ENCODE measurements at regions not wholly inside any gene's neighbourhood (a gene's known extent, or its start where the extent isn't known, plus 50 kb on each side); places are given as distances from the start of the nearest gene placed in this dataset.

DNA sequence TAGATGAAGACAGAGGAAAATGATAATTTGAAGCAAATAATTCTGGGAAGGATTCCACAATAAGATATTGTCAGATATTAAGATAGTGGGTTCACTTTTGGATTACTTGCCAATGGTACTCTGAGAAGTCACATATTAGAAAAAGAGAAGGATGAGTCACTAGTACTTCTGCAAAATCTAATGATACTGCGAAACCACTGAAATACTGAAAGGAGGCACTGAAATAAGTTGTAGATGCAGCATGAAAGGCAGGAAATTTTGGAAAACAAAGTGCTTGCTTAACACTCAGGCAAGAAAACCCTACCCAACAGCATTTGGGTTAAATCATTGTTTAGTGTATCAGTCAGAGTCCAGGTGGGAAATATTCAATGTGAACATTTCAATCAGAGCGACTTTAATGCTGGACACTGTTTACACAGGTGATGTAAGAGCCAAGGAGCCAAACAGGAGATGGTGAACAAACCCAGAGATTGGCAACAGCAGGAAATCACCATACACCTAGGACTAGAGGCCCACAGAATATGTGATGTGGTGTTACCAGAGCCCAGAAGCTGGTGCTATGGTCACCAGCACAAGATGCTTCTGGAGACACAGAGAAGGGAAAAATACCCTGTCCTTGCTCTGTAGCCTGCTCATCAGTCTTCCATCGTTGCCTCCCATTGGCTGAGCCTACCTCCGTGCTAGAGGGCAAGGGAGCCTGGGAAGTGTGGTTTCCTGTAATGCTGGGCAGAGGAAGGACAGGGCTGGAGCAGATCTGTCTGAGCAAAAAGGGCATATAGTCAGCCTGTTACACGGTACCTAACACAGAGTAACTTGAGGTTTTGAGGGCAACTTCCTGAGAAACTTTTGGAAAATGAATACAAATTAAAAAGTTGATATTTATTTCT is 204.7 kb upstream of the ITGA4 start:
- TF ChIP-seq, protein P1, sequence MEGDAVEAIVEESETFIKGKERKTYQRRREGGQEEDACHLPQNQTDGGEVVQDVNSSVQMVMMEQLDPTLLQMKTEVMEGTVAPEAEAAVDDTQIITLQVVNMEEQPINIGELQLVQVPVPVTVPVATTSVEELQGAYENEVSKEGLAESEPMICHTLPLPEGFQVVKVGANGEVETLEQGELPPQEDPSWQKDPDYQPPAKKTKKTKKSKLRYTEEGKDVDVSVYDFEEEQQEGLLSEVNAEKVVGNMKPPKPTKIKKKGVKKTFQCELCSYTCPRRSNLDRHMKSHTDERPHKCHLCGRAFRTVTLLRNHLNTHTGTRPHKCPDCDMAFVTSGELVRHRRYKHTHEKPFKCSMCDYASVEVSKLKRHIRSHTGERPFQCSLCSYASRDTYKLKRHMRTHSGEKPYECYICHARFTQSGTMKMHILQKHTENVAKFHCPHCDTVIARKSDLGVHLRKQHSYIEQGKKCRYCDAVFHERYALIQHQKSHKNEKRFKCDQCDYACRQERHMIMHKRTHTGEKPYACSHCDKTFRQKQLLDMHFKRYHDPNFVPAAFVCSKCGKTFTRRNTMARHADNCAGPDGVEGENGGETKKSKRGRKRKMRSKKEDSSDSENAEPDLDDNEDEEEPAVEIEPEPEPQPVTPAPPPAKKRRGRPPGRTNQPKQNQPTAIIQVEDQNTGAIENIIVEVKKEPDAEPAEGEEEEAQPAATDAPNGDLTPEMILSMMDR (IDR thresholded peaks at IDR 0.05; ENCODE audit: unreplicated experiment), result no peak
- no peaks in the 10 kb centered on the region for H3K36me3 Mint-ChIP-seq (ENCODE audit: low read depth, unreplicated experiment)

GRCh38 chr2:181253438-181253837 is 203.7 kb upstream of the ITGA4 start:
- H3K4me1 Mint-ChIP-seq (ENCODE audit: unreplicated experiment), result no peaks in the 10 kb centered on the region
- H3K9me3 Mint-ChIP-seq (ENCODE audit: unreplicated experiment), result no peaks in the 10 kb centered on the region
- H3K27me3 Mint-ChIP-seq (ENCODE audit: unreplicated experiment), result no peaks in the 10 kb centered on the region
- TF ChIP-seq, protein P1 (IDR thresholded peaks at IDR 0.05; ENCODE audit: unreplicated experiment), result no peak
- no peak overlapping the region for H3K4me3 Mint-ChIP-seq (ENCODE audit: unreplicated experiment)
- no peak overlapping the region for H3K27ac Mint-ChIP-seq (ENCODE audit: unreplicated experiment)
- DNase-seq (ENCODE audit: low spot score), result no peak
- no peaks in the 10 kb centered on the region for H3K36me3 Mint-ChIP-seq (ENCODE audit: low read depth, unreplicated experiment)

More for the DNA sequence above, 204.7 kb upstream of the ITGA4 start:
- Mint-ChIP-seq H3K27me3 (ENCODE audit: unreplicated experiment) (no peaks in the 10 kb centered on the region), H3K27ac (ENCODE audit: unreplicated experiment) (no peak overlapping the region), H3K4me1 (ENCODE audit: unreplicated experiment) (no peaks in the 10 kb centered on the region), H3K9me3 (ENCODE audit: unreplicated experiment) (no peaks in the 10 kb centered on the region), H3K4me3 (ENCODE audit: unreplicated experiment) (no peak overlapping the region)
- no peak for DNase-seq (ENCODE audit: low spot score)

GRCh38 chr2:181255651-181256050 is 201.5 kb upstream of the ITGA4 start:
- H3K27me3 Mint-ChIP-seq (ENCODE audit: unreplicated experiment), result no peaks in the 10 kb centered on the region
- H3K36me3 Mint-ChIP-seq (ENCODE audit: low read depth, unreplicated experiment), result no peaks in the 10 kb centered on the region
- H3K4me3 Mint-ChIP-seq (ENCODE audit: unreplicated experiment), result no peak overlapping the region
- H3K27ac Mint-ChIP-seq (ENCODE audit: unreplicated experiment), result no peak overlapping the region
- H3K4me1 Mint-ChIP-seq (ENCODE audit: unreplicated experiment), result no peaks in the 10 kb centered on the region
- no peak for DNase-seq (ENCODE audit: low spot score)
- TF ChIP-seq, protein P1 (IDR thresholded peaks at IDR 0.05; ENCODE audit: unreplicated experiment), result no peak
- H3K9me3 Mint-ChIP-seq (ENCODE audit: unreplicated experiment), result no peaks in the 10 kb centered on the region

GRCh38 chr2:181258720-181259119 is 198.5 kb upstream of the ITGA4 start:
- Mint-ChIP-seq H3K4me1 (ENCODE audit: unreplicated experiment) (no peaks in the 10 kb centered on the region), H3K9me3 (ENCODE audit: unreplicated experiment) (no peaks in the 10 kb centered on the region), H3K27me3 (ENCODE audit: unreplicated experiment) (no peaks in the 10 kb centered on the region), H3K4me3 (ENCODE audit: unreplicated experiment) (no peak overlapping the region), H3K27ac (ENCODE audit: unreplicated experiment) (no peak overlapping the region), H3K36me3 (ENCODE audit: low read depth, unreplicated experiment) (no peaks in the 10 kb centered on the region)
- TF ChIP-seq, protein P1 (IDR thresholded peaks at IDR 0.05; ENCODE audit: unreplicated experiment), result no peak
- no peak for DNase-seq (ENCODE audit: low spot score)

DNA sequence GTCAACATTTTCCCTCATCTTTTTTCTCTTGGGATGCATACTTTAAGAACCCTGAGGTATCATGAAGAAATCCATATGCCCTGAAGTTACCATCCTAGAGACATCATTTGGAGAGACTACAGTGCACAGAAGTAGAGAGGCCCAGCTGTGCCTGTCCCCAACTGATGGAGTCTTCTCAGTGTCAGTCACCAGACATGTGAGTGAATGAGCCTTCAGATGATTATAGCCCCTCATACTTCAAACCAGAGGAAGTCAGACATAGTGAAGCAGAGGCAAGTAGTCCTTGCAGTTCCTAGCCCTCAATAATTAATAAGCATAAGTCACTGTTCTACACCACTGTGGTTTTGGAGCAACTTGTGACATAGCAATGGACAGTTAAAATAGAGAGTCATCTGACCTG is 194.4 kb upstream of the ITGA4 start:
- Mint-ChIP-seq H3K4me3 (ENCODE audit: unreplicated experiment) (no peak overlapping the region), H3K27ac (ENCODE audit: unreplicated experiment) (no peak overlapping the region), H3K36me3 (ENCODE audit: low read depth, unreplicated experiment) (no peaks in the 10 kb centered on the region), H3K4me1 (ENCODE audit: unreplicated experiment) (no peaks in the 10 kb centered on the region), H3K9me3 (ENCODE audit: unreplicated experiment) (no peaks in the 10 kb centered on the region), H3K27me3 (ENCODE audit: unreplicated experiment) (no peaks in the 10 kb centered on the region)
- TF ChIP-seq, protein P1 (IDR thresholded peaks at IDR 0.05; ENCODE audit: unreplicated experiment), result no peak
- DNase-seq (ENCODE audit: low spot score), result no peak
